ENCODE measurements at regions not wholly inside any gene's neighbourhood (a gene's known extent, or its start where the extent isn't known, plus 50 kb on each side); places are given as distances from the start of the nearest gene placed in this dataset.

DNA sequence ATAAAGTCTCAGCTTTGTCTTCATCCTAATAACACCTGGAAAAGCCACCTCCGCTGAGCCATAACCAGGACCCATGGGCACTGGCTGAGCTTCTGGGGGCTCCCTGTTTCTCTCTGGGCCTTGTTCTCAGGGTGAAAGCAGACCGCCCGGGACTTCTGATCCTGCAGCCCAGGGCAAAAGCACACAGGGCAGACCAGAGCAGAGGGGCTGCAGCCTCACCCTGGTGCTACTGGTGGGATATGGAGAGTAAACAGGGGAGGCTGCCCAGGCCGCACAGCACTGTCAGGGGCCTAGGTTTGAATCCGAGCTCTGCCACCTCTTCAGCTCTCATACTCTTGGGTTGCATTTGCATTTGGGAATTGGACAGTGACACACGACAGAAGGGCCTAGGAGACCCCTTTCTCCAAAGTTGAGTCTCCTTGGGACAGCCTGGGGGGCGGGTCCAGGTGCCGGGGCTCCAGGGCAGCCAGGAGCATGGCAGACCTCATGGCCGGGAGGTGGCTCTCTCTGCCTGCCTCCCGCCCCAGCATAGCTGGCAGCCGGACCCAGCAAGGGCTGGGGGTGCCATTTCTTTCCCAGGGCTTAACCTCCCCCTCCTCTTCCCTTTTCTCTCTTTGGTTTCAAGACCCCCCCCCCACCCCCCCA, 164.9 kb downstream of the INHBB start:
- intact Hi-C loops (cut with DNase I, micrococcal nuclease) = no loop called here
- Mint-ChIP-seq H3K36me3 (ENCODE audit: low read depth) (no peaks in the 10 kb centered on the region), H3K9me3 (no peaks in the 10 kb centered on the region), H3K4me1 (ENCODE audit: low read depth) (no peaks in the 10 kb centered on the region), H3K27me3 (no peaks in the 10 kb centered on the region), H3K27ac (no peak overlapping the region), H3K4me3 (no peak overlapping the region)
- no peak overlapping the region for H3K27ac ChIP-seq (ENCODE audit: low read depth in 1 of 2, low read length in 2 of 2)
- POLR2A ChIA-PET = no interaction called here
- TF ChIP-seq CTCF (IDR thresholded peaks at IDR 0.05) = no peak
- H3K9me3 ChIP-seq (ENCODE audit: control insufficient read depth in 1 of 2, insufficient read depth in 1 of 2, low read length in 2 of 2) = no peaks in the 10 kb centered on the region
- no peaks in the 10 kb centered on the region for H3K27me3 ChIP-seq (ENCODE audit: control insufficient read depth in 1 of 2, insufficient read depth in 2 of 2, low read length in 2 of 2)
- no peaks in the 10 kb centered on the region for H3K36me3 ChIP-seq (ENCODE audit: insufficient read depth, low read length)
- no peak overlapping the region for H3K4me3 ChIP-seq (ENCODE audit: low read length)
- no peaks in the 10 kb centered on the region for H3K4me1 ChIP-seq (ENCODE audit: insufficient read depth, low read length)
- CTCF ChIA-PET = no interaction called here
- DNase-seq (no peak), ATAC-seq (ENCODE audit: poor library complexity) (no peak)

DNA sequence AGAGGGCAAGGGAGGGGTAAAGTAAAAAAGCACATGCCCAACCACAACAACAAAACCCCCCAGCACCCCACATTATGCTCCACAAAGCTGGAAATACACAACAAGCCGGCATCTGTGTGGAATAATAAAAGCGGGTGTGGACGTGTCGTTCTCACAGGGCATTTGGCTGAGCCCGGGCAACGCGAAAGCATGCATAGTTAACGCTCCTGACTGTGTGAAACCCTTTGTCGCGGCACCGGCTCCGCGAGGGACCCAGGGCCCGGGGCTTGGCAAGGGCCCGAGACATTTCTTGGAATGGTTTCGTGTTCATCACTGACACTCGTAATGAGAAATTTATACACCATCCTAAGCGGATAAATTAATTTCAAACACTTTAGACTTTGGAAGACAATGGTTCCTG, 165.6 kb downstream of the INHBB start:
- H3K9me3 ChIP-seq (ENCODE audit: control insufficient read depth in 1 of 2, insufficient read depth in 1 of 2, low read length in 2 of 2) = no peaks in the 10 kb centered on the region
- H3K4me1 ChIP-seq (ENCODE audit: insufficient read depth, low read length) = no peaks in the 10 kb centered on the region
- Mint-ChIP-seq H3K27ac (no peak overlapping the region), H3K4me3 (no peak overlapping the region), H3K9me3 (no peaks in the 10 kb centered on the region), H3K36me3 (ENCODE audit: low read depth) (no peaks in the 10 kb centered on the region), H3K4me1 (ENCODE audit: low read depth) (no peaks in the 10 kb centered on the region), H3K27me3 (peaks cover 3% of the 10 kb centered on the region)
- no peak overlapping the region for H3K27ac ChIP-seq (ENCODE audit: low read depth in 1 of 2, low read length in 2 of 2)
- TF ChIP-seq CTCF (IDR thresholded peaks at IDR 0.05) = no peak
- ChIA-PET POLR2A (no interaction called here), CTCF (no interaction called here)
- no peak for ATAC-seq (ENCODE audit: poor library complexity)
- no peaks in the 10 kb centered on the region for H3K27me3 ChIP-seq (ENCODE audit: control insufficient read depth in 1 of 2, insufficient read depth in 2 of 2, low read length in 2 of 2)
- intact Hi-C loops (cut with DNase I, micrococcal nuclease) = no loop called here
- DNase-seq = no peak
- H3K4me3 ChIP-seq (ENCODE audit: low read length) = no peak overlapping the region
- no peaks in the 10 kb centered on the region for H3K36me3 ChIP-seq (ENCODE audit: insufficient read depth, low read length)

DNA sequence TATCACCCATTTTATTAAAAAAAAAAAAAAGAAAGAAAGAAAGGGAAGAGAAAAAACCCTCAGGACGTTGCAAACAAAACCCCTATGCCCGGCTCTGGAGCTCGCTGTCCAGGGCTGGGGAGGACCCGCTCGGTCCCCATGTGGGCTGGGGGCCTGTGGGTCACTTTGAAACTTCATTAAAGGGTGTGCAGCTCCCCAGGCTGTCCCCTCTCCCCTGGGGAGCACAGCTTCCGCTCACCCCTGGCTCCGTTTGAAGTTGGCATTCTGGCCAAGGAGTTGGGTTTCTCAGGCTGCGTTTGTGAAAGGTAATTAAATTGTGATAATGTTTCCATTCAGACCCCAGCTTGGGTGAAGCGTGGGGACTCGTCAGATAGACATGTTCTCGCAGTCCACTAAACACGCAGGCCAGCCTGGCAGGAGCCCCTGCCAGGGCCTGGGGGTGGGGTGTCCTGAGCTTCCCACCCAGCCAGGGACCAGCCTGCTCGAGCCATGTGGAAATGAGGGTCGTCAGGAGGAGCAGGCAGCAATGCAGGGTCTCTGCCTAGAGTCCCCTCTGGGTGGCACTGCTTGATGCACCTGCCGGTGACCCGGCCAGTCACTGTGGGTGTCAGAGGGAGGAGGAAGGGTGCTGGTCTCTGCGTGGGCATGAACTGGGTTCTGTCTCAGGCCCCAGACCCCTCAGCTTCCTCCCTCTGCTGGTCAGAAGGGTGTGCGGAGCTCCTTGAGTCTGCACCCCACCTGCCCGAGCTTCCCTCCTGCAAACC, 166.2 kb downstream of the INHBB start:
- CTCF ChIA-PET = no interaction called here
- DNase-seq (no peak), ATAC-seq (ENCODE audit: poor library complexity) (no peak)
- Mint-ChIP-seq H3K4me1 (ENCODE audit: low read depth) (no peaks in the 10 kb centered on the region), H3K27ac (no peak overlapping the region), H3K27me3 (peaks cover 9% of the 10 kb centered on the region), H3K36me3 (ENCODE audit: low read depth) (no peaks in the 10 kb centered on the region), H3K4me3 (no peak overlapping the region), H3K9me3 (no peaks in the 10 kb centered on the region)
- Histone ChIP-seq H3K4me1 (ENCODE audit: insufficient read depth, low read length) (no peaks in the 10 kb centered on the region), H3K36me3 (ENCODE audit: insufficient read depth, low read length) (no peaks in the 10 kb centered on the region), H3K9me3 (ENCODE audit: control insufficient read depth in 1 of 2, insufficient read depth in 1 of 2, low read length in 2 of 2) (no peaks in the 10 kb centered on the region), H3K4me3 (ENCODE audit: low read length) (no peak overlapping the region), H3K27ac (ENCODE audit: low read depth in 1 of 2, low read length in 2 of 2) (no peak overlapping the region), H3K27me3 (ENCODE audit: control insufficient read depth in 1 of 2, insufficient read depth in 2 of 2, low read length in 2 of 2) (no peaks in the 10 kb centered on the region)
- no peak for TF ChIP-seq CTCF (IDR thresholded peaks at IDR 0.05)
- POLR2A ChIA-PET = no interaction called here
- intact Hi-C loops (cut with DNase I, micrococcal nuclease) = no loop called here
